A172 (cell line): ENCODE measurements at regions not wholly inside any gene's neighbourhood (a gene's known extent, or its start where the extent isn't known, plus 50 kb on each side); places are given as distances from the start of the nearest gene placed in this dataset.
"Not testable (repeated sequence)": the region's sequence is repeated elsewhere in the genome, so short reads cannot be mapped to it uniquely, and the experiment has no call there.

Source experiments
- DNase-seq: peaks from one replicate; pipeline ENCODE4 v3.0.0-alpha.2; 2015; ENCODE audit warnings: low spot score

- peak; percentile 99 for DNase-seq
These were observed 326.4 kb downstream of the DCHS2 start for GRCh38 chr4:154164931-154165839.

GRCh38 chr4:154160519-154161301, 330.9 kb downstream of the DCHS2 start:
- DNase-seq = no peak

- no peak for DNase-seq
These were observed 333.0 kb downstream of the DCHS2 start for GRCh38 chr4:154158361-154159155.

- DNase-seq = no peak
These were observed 339.1 kb downstream of the DCHS2 start for GRCh38 chr4:154152546-154152945.

- not testable (repeated sequence) for DNase-seq
These were observed 342.4 kb downstream of the DCHS2 start for GRCh38 chr4:154149236-154149635.

GRCh38 chr4:154143720-154144119, 347.9 kb downstream of the DCHS2 start:
- no peak for DNase-seq

- no peak for DNase-seq
These were observed 348.9 kb downstream of the DCHS2 start for GRCh38 chr4:154142664-154143063.

- DNase-seq = no peak
These were observed 350.7 kb downstream of the DCHS2 start for GRCh38 chr4:154140869-154141268.

- DNase-seq = no peak
These were observed 348.5 kb upstream of the SFRP2 start for GRCh38 chr4:154137320-154137905.

- DNase-seq = no peak
These were observed 346.7 kb upstream of the SFRP2 start for GRCh38 chr4:154135576-154135975.

- DNase-seq = peak; percentile 37
These were observed 343.5 kb upstream of the SFRP2 start for GRCh38 chr4:154132406-154132805.

GRCh38 chr4:154126276-154126675, 337.4 kb upstream of the SFRP2 start:
- no peak for DNase-seq

GRCh38 chr4:154125340-154125739, 336.5 kb upstream of the SFRP2 start:
- DNase-seq = no peak

GRCh38 chr4:154124539-154125255, 335.8 kb upstream of the SFRP2 start:
- DNase-seq = peak; percentile 90

- DNase-seq = no peak
These were observed 335.0 kb upstream of the SFRP2 start for GRCh38 chr4:154123897-154124296.

- DNase-seq = no peak
These were observed 331.9 kb upstream of the SFRP2 start for GRCh38 chr4:154120690-154121345.

GRCh38 chr4:154120006-154120676, 331.3 kb upstream of the SFRP2 start:
- DNase-seq = no peak

GRCh38 chr4:154119317-154119716, 330.4 kb upstream of the SFRP2 start:
- DNase-seq = peak; percentile 13

GRCh38 chr4:154117726-154118125, 328.8 kb upstream of the SFRP2 start:
- not testable (repeated sequence) for DNase-seq

GRCh38 chr4:154107337-154107736, 318.5 kb upstream of the SFRP2 start:
- no peak for DNase-seq
